ENCODE measurements at regions not wholly inside any gene's neighbourhood (a gene's known extent, or its start where the extent isn't known, plus 50 kb on each side); places are given as distances from the start of the nearest gene placed in this dataset.

GRCh38 chr6:109295109-109295773 is 87.0 kb downstream of the CD164 start:
- no peak for DNase-seq (ENCODE audit: low spot score)

GRCh38 chr6:109292983-109293586 is 89.2 kb downstream of the CD164 start:
- DNase-seq (ENCODE audit: low spot score) = no peak

GRCh38 chr6:109292420-109292819 is 89.8 kb downstream of the CD164 start:
- no peak for DNase-seq (ENCODE audit: low spot score)

- DNase-seq (ENCODE audit: low spot score) = no peak
These were observed 90.4 kb downstream of the CD164 start for GRCh38 chr6:109291902-109292301.

GRCh38 chr6:109290143-109290931 is 91.9 kb downstream of the CD164 start:
- DNase-seq (ENCODE audit: low spot score) = no peak

GRCh38 chr6:109285366-109285765 is 96.9 kb downstream of the CD164 start:
- DNase-seq (ENCODE audit: low spot score) = no peak

- no peak for DNase-seq (ENCODE audit: low spot score)
These were observed 97.6 kb downstream of the CD164 start for GRCh38 chr6:109284675-109285074.

GRCh38 chr6:109282756-109283155 is 99.5 kb downstream of the CD164 start:
- DNase-seq (ENCODE audit: low spot score) = no peak

GRCh38 chr6:109279628-109280027 is 102.6 kb downstream of the CD164 start:
- no peak for DNase-seq (ENCODE audit: low spot score)

DNA sequence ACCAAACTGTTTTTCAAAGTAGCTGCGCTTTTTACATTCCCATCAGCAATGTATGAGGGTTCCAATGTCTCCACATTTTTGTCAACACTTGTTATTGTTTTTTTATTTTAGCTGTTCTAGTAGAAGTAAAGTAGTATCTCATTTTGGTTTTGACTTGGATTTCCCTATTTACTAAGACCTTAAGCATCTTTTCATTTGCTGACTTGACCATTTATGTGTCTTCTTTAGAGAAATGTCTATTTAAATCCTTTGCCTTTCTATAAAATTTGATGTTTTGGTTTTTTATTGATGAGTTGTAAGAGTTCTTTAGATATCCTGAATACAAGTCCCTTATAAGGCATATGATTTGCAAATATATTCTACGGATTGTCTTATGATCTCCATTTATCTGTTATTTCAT is 110.6 kb downstream of the CD164 start:
- no peak for DNase-seq (ENCODE audit: low spot score)

- DNase-seq (ENCODE audit: low spot score) = no peak
These were observed 112.2 kb downstream of the CD164 start for GRCh38 chr6:109269953-109270517.

GRCh38 chr6:109269057-109269456 is 113.2 kb downstream of the CD164 start:
- DNase-seq (ENCODE audit: low spot score) = no peak

DNA sequence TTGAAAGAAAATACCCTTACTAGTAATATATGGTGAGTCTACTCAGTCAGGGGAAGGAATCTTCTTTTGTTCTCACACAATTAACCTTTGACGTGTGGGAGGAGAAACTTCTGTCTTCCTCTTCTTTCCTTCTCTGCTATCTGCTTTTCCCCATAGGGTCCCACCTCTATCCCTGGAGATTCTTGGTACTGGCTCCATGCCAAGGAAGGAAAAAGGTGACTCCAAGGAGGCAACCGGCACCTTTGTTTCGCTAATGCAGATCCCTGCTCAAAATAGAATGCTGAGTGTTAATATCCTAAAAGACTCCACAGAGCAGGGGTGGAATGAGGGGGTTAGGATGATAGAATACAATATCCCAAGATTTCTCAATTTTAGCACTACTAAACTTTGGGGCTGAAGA is 116.7 kb downstream of the CD164 start:
- DNase-seq (ENCODE audit: low spot score) = no peak

DNA sequence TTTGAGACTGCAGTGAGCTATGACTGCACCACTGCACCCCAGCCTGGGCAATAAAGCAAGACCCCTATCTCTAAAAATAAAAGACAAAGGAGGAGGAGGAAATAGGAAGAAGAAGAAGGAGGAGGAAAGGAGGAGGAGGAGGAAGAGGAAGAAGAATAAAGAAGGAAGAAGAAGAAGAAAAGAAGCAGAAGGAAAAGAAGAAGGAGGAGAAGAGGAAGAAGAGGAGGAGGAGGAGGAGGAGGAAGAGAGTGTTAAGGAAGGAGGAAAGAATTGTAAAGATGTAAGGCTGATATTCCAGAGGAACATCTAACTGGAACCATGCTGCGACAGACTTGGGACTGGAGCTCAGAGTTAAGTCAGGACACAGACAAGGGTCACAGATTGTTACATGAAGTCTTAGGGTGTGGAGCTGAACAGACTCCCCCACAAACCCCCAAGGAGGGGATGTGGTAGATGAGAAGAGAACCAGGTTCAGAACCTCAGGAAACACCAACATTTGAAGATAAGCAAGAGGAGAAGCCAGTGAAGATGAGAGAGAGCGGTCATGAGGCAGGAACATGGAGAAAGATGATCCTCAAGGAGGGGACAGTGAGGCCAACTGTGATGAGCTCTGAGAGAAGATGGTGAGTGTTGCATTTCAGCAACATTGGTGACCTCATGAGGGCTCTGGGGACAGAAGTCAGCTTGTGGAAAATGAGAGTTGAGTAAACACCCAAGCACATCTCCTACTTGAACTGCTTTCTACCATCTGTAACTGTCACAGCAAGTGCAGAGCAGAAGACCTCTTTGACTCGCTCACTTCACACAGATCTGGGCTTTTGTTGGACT is 118.2 kb downstream of the CD164 start:
- DNase-seq (ENCODE audit: low spot score) = no peak

DNA sequence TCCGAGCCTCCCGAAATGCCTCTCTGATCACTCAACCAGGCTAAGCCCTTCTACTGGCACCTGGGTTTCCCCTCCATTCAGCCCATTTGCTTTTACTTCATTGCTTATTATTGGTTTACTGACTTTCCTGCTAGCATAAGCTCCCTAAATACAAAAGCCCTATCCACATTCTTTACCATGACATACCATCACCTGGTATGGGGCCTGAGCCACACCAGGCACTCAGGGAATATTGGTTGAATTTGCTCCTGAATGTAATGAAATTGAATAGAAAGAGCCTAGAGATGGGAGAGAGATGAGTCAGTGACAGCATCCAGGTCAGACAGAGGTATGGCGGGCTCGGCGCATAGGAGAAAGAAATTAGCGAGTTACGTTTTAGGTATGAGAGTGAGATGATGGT is 120.0 kb downstream of the CD164 start:
- no peak for DNase-seq (ENCODE audit: low spot score)

GRCh38 chr6:109261811-109262210 is 120.5 kb downstream of the CD164 start:
- no peak for DNase-seq (ENCODE audit: low spot score)

- DNase-seq (ENCODE audit: low spot score) = no peak
These were observed 121.6 kb downstream of the CD164 start for GRCh38 chr6:109260701-109261100.

- DNase-seq (ENCODE audit: low spot score) = no peak
These were observed 122.1 kb downstream of the CD164 start for GRCh38 chr6:109260126-109260525.

DNA sequence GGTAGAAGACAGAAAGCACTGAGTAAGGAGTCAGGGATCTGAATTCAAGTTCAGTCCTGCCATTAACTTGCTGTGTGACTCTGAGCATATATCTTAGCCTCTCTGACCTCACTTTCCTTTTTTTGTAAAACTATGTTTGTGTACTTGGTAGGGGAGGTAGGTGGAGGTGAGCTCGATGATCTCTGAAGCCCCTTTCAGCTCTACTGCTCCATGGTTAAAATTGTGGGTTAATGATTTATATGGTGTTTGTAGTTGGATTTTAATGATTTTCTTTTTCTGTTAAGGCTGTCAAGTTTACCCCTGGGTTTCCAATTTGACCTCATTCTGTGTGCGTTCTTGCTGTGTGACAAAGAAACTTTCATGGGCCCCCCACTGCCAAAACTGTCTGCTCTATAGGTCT is 124.1 kb downstream of the CD164 start:
- no peak for DNase-seq (ENCODE audit: low spot score)

DNA sequence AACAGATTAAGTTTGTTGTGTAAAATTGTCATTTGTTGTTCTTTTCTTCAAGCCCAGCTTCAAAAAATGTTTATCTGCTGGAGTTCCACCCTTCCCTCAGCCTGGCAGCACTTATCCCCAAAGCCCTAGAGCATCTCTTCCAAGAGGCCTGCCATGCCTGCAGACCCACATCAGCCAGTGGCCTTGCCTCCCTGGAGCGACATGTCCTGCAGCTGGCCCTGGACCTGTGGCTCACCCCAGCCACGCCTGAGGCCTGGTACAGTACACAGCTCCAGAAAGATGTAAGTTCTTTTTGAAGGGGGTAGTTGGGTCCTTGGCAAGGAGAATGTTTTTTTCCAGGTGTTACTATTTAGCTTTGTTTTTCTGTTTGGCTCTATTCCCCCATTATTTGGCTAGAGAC is 124.8 kb downstream of the CD164 start:
- DNase-seq (ENCODE audit: low spot score) = no peak

- DNase-seq (ENCODE audit: low spot score) = no peak
These were observed 126.2 kb downstream of the CD164 start for GRCh38 chr6:109255946-109256640.
